Dendritic cell treated with granulocyte-macrophage colony-stimulating factor and Interleukin-4, amounts not matched to agents 40 ng/mL and 50 ng/mL, for 4 days (primary cell): ENCODE measurements at regions not wholly inside any gene's neighbourhood (a gene's known extent, or its start where the extent isn't known, plus 50 kb on each side); places are given as distances from the start of the nearest gene placed in this dataset.
"Not testable (repeated sequence)": the region's sequence is repeated elsewhere in the genome, so short reads cannot be mapped to it uniquely, and the experiment has no call there.

ENCODE experiments used
- H3K27ac Mint-ChIP-seq: one replicate; pipeline ENCODE4 v1.8.0; 2022; ENCODE audit warnings: mild to moderate bottlenecking, mixed read lengths
- H3K27me3 Mint-ChIP-seq: one replicate; pipeline ENCODE4 v1.8.0; 2022; ENCODE audit warnings: mild to moderate bottlenecking, mixed read lengths
- H3K36me3 Mint-ChIP-seq: one replicate; pipeline ENCODE4 v1.8.0; 2022; ENCODE audit warnings: low read depth, mixed read lengths
- H3K4me1 Mint-ChIP-seq: one replicate; pipeline ENCODE4 v1.8.0; 2022; ENCODE audit warnings: low read depth, mixed read lengths
- H3K4me3 Mint-ChIP-seq: one replicate; pipeline ENCODE4 v1.8.0; 2022; ENCODE audit warnings: mild to moderate bottlenecking, moderate library complexity, mixed read lengths
- H3K9me3 Mint-ChIP-seq: one replicate; pipeline ENCODE4 v1.8.0; 2022; ENCODE audit warnings: mixed read lengths
- intact Hi-C: fragments of 100-400 bp; cut with micrococcal nuclease; formaldehyde crosslinking; loops from one replicate; pipeline ENCODE4 v1.15.0; 2022

DNA sequence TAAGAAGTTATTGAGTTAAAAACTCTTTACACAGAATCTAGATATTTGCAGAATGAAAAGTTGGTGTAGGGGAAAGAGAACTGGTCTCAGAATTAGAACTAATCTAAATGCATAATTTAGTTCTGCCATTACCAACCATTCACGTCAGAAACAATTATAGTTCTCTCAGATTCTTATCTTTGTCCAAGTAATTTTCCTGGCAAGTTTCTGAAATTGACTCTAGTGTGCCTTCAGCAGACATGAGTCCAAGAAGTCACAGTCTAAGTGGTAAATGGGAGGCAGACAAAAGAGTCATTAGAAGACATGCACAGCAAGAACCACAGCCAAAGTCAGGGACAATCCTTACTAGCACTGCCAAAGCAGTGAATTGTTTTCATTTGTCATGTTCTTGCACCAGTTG, 1870.1 kb downstream of the LRRC4C start:
- Mint-ChIP-seq H3K9me3 (no peaks in the 10 kb centered on the region), H3K36me3 (no peaks in the 10 kb centered on the region), H3K27ac (no peak overlapping the region), H3K4me1 (no peaks in the 10 kb centered on the region), H3K4me3 (no peak overlapping the region), H3K27me3 (no peaks in the 10 kb centered on the region)
- intact Hi-C loops = no loop called here

DNA sequence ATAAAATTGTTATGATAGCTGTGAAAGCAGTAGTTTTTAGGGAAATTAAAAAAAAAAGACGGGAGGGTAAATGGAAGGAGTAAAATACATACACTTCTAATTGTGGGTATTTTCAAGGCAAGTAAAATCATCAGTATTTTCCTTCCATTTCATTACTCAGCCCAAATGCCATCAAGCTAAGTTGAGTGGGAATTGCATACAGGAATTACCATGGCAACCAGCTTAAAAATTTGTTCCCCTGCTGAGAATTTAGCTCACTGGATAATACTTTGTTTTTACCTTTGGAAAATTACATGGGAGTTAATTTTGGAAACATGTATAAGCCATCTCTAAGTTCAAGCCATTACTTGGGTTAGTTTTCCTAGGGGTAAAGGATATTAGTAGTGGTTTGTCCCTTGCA, 1873.4 kb downstream of the LRRC4C start:
- Mint-ChIP-seq H3K27me3 (no peaks in the 10 kb centered on the region), H3K36me3 (no peaks in the 10 kb centered on the region), H3K4me3 (no peak overlapping the region), H3K27ac (no peak overlapping the region), H3K9me3 (peaks cover 13% of the 10 kb centered on the region), H3K4me1 (no peaks in the 10 kb centered on the region)
- intact Hi-C loops = no loop called here

DNA sequence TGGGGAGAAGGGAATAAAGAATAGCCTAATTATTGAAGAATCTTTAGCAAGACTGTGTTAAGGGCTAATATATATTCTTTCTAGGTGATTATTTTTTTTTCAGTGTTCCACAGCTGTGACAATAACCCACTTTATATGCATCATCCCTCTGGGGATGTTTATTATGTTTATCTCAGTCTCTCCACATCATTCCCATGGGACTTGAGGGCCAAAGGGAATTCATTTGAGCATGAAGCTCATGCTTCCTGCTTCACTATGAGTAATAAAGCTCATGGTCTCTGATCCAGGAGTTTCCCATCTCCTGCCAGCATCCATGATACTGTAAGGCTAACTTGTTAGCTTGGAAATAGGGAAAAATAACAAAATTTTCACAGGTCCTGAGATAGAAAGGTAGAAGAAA, 1888.4 kb downstream of the LRRC4C start:
- Mint-ChIP-seq H3K9me3 (peaks cover 20% of the 10 kb centered on the region), H3K27me3 (no peaks in the 10 kb centered on the region), H3K4me3 (no peak overlapping the region), H3K27ac (no peak overlapping the region), H3K4me1 (no peaks in the 10 kb centered on the region), H3K36me3 (no peaks in the 10 kb centered on the region)
- intact Hi-C loops = no loop called here

DNA sequence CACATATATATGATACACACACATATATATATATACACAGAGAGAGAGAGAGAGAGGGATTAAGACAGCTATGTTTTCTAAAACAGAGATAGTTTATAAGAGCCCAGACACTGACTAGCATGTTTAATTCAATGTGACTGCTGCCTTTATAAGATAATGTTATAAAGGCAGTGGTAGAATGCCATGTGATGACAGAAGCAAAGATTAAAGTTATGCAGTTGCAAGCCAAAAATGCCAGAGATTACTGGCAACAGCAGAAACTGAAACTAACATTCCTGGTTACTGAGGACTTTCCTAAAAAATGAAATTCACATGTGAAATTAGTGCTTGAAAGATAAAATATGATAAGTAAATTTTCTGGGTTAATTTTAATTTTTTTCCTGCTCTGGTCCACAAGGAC, 1888.9 kb downstream of the LRRC4C start:
- H3K27ac Mint-ChIP-seq = no peak overlapping the region
- H3K9me3 Mint-ChIP-seq = peaks cover 25% of the 10 kb centered on the region
- H3K4me1 Mint-ChIP-seq = no peaks in the 10 kb centered on the region
- H3K4me3 Mint-ChIP-seq = no peak overlapping the region
- no peaks in the 10 kb centered on the region for H3K27me3 Mint-ChIP-seq
- intact Hi-C loops = no loop called here
- no peaks in the 10 kb centered on the region for H3K36me3 Mint-ChIP-seq

GRCh38 chr11:39569789-39570188, 1889.7 kb downstream of the LRRC4C start:
- no peaks in the 10 kb centered on the region for H3K36me3 Mint-ChIP-seq
- H3K27me3 Mint-ChIP-seq = no peaks in the 10 kb centered on the region
- H3K9me3 Mint-ChIP-seq = peaks cover 32% of the 10 kb centered on the region
- H3K4me1 Mint-ChIP-seq = no peaks in the 10 kb centered on the region
- H3K4me3 Mint-ChIP-seq = no peak overlapping the region
- H3K27ac Mint-ChIP-seq = no peak overlapping the region
- intact Hi-C loops = no loop called here

DNA sequence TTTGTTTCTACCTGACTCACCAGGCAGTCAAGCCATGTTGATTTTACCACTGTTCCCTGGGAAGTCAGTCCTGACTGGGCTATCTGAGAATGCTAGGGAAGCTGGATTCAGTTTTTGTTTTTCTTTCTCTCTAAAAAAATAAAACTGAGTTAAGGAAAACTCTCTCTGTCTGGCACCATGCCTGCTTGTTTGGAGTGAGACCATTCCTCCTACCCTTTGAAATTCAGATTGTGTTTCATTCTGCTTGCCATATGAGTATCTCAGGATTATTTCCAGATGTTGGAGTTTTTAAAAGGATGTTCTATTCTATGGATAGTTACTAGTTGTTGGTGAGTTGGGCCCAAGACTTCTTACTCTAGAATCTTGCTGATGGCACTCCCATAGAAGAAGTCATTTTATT, 1917.0 kb downstream of the LRRC4C start:
- no peaks in the 10 kb centered on the region for H3K36me3 Mint-ChIP-seq
- peaks cover 53% of the 10 kb centered on the region for H3K9me3 Mint-ChIP-seq
- intact Hi-C loops = no loop called here
- H3K4me3 Mint-ChIP-seq = no peak overlapping the region
- no peaks in the 10 kb centered on the region for H3K4me1 Mint-ChIP-seq
- H3K27me3 Mint-ChIP-seq = no peaks in the 10 kb centered on the region
- no peak overlapping the region for H3K27ac Mint-ChIP-seq

DNA sequence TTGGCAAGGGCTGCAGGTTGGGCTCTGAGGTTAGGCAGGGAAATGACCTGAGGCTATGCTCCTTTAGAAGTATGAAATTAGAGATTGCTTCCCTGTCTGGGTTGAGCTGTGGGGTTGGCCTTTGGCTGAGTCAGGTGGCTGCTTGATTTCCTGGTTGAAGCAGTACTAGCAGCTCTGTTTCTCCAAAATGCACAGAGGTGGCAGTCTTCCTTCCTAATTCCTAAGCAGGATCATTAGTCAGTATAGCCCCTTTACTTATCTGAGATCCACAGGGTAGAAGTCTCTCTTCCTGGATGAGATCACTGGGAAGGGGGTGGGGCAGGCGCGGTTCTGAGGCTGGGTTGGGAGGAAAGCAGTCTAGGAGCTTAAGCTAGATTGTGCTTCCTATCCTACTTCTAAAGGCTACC, 1917.5 kb downstream of the LRRC4C start:
- Mint-ChIP-seq H3K9me3 (peaks cover 52% of the 10 kb centered on the region), H3K4me3 (no peak overlapping the region), H3K4me1 (no peaks in the 10 kb centered on the region), H3K36me3 (no peaks in the 10 kb centered on the region), H3K27ac (no peak overlapping the region), H3K27me3 (no peaks in the 10 kb centered on the region)
- intact Hi-C loops = no loop called here

DNA sequence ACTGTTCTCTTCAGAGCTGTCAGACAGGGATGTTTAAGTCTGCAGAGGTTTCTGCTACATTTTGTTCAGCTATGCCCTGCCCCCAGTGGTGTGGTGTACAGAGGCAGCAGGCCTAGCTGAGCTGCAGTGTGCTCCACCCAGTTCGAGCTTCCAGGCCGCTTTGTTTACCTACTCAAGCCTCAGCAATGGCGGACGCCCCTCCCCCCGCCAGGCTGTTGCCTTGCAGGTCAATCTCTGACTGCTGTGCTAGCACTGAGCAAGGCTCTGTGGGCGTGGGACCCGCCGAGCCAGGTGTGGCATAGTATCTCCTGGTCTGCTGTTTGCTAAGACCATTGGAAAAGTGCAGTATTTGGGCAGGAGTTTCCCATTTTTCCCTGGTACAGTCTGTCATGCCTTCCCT, 1923.1 kb downstream of the LRRC4C start:
- peaks cover 79% of the 10 kb centered on the region for H3K9me3 Mint-ChIP-seq
- H3K4me3 Mint-ChIP-seq, H3K36me3 Mint-ChIP-seq, H3K27me3 Mint-ChIP-seq, H3K4me1 Mint-ChIP-seq, H3K27ac Mint-ChIP-seq, intact Hi-C loops: not testable (repeated sequence)
